GM18909 (cell line): ENCODE measurements at regions not wholly inside any gene's neighbourhood (a gene's known extent, or its start where the extent isn't known, plus 50 kb on each side); places are given as distances from the start of the nearest gene placed in this dataset.
"Not testable (repeated sequence)": the region's sequence is repeated elsewhere in the genome, so short reads cannot be mapped to it uniquely, and the experiment has no call there.

Experiments used
- ATAC-seq: cut with Tn5 transposase; IDR thresholded peaks from one replicate; pipeline ENCODE4 v1.9.1; 2021; ENCODE audit warnings: mild to moderate bottlenecking; ENCODE audit not compliant: unreplicated experiment, poor library complexity

DNA sequence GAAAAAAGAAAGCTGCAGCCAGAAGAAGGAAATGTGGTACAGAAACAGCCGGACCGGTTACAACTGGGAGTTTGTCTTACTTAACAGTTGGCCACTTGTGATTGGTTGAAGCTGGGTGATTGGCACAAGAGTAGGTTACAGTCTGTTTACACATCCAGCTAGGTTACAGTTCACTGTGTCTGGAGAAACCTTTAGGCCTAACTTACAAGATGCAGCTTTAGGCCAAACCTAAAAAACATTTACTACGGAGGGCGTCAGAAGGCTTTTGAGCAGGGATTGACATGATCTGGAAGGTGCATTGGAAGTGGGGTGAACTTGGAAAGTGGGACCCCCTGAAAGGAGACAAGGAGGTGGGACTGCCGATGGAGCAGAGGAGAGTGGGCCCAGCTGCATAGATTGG is 122.3 kb downstream of the BANF2 start:
- no peak for ATAC-seq

GRCh38 chr20:17821606-17822005 is 121.8 kb downstream of the BANF2 start:
- ATAC-seq: not testable (repeated sequence)

GRCh38 chr20:17819395-17820093 is 119.8 kb downstream of the BANF2 start:
- no peak for ATAC-seq

DNA sequence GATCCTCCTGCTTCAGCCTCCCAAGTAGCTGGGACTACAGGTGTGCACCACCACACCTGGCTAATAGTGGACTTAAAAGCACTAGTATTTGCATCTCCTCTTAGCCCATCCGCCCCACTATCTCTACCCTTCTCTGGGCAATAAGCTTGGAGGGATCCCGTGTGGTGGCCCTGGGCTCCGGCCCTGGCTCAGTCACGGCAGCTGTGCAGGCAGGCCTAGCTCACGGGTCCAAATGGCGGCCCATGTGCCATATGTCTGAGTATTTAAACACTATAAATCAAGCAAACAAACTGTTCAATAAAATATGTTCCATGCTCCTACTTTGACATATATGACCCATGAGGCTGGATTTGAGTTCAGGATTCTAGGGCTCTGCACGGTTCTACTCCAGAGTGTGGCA is 118.4 kb downstream of the BANF2 start:
- ATAC-seq: no peak

- ATAC-seq: no peak
Measured at GRCh38 chr20:17816804-17817587, 117.2 kb downstream of the BANF2 start.

DNA sequence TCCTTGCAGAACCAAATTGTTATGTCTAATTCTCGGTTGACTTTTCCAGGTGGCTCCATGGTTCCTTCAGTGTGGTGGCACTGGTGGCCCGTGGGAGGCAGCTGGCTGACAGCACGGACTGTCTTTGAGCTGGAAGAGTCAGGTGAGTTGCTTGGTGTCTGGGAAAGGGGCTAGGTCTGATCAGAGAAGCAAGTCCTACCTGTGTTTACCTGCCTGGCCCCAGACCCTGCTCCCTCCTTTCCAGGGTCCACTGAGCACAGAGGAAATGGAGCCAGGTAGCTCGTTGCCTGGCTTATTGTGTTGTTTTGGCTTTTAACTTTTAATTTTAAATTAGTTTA is 111.8 kb downstream of the BANF2 start:
- no peak for ATAC-seq

DNA sequence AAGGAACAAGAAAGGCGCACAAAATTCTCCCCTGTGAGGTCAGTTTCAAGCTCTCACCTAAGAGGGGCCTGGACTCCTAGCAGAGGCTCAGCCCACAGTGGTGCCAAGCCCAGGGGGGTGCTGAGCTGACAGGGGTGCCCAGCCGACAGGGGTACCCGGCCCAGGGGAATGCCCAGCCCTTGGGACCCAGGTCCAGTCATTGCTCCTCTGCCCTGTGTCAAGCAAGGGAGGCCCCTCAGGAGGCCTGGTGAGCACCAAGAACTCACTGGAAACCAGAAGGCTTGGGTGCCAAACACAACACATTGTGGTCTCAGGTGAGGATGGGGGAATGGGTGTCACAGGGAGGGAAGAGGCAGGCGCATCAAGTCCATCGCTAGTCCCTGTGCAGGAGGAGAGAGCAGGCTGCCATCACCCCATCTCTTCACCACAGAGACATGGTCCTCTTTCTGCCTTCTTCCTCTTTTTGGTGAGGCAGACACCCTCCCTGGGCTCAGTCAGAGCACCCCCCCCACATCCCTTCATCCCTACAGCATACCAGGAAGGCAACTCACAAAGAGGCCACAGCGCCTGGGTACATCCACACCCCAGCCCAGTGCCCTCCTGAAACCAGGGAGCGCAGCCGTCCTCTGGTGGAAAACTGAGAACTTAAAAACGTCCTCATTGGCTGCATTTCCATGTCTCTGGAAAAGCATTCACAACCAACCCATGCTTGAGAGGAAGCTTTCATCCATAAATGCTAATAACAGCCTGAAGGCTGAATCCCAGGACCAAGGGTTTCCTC is 111.3 kb downstream of the BANF2 start:
- no peak for ATAC-seq

- ATAC-seq: no peak
Measured at GRCh38 chr20:17810062-17810631, 110.4 kb downstream of the BANF2 start.

GRCh38 chr20:17809362-17810061 is 109.7 kb downstream of the BANF2 start:
- no peak for ATAC-seq

DNA sequence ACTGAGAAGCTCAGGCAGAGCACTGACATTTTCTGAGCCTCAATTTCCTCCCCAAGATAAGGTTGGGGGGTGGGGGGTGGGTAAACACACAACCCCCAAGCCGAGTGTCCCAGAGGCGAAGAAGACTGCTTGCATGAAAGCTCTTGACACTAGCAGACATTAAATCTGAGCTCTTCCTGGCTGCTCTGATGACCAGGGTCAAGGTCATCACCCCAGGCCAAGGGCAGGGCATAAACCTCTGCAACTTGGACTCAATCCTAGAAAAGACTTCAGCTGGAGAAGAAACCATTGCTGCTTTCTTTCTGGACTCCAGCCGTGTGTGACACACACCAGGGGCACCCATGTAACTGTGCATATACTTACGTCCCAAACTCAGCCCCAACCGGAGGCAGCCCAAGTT is 109.0 kb downstream of the BANF2 start:
- ATAC-seq: no peak

GRCh38 chr20:17808357-17808756 is 108.6 kb downstream of the BANF2 start:
- ATAC-seq: no peak

DNA sequence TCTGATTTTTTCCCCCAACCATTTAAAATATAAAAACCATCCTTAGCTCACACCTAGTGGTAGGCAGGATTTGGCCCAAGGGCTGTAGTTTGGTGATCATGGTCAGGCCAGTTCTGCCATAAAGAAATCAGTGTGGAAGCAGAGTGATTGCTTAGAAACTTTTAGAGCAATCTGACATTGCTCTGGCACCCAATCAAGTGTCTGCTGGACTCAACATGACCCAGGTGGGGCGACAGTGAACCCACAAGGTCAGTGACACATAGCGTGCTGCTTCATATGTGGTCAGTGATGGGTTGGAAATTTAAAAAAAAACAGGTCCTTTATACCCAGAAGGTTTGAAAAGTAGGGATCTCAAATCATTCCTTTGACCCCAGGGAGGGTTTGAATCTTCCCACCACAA is 107.9 kb downstream of the BANF2 start:
- ATAC-seq: no peak

DNA sequence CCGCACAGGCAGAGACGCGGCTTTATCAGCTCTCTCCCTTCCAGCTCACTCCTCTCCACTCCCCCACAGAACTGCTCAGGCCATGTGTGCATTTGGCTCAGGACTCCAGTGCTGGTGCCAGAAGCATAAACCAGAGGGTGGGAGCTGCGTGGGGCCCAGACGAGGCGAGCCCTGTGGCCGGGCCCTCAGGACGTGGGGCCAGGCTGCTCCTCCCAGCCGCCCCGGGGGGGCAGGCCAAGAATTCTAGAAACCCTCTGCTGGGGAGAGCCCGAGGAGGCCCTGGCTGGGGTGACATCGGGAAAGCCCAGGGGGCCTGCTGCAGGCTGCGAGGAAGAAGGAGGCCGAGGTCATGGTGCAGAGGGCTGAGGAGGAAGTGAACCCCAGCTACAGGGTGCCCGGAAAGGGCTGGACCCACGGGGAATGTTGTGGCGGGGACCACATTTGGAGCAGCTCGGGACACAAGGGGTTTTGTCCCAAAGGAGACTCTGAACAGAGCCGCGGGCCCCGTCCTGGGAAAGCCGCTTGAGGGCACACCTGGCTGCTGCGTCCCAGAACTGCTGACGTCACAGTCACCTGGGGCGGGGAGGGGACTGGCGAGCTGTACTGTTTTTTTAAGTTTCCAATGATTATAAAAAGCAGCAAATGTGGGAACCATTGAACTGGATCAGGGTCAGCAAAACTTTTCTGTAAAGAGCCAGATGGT is 107.1 kb downstream of the BANF2 start:
- no peak for ATAC-seq

DNA sequence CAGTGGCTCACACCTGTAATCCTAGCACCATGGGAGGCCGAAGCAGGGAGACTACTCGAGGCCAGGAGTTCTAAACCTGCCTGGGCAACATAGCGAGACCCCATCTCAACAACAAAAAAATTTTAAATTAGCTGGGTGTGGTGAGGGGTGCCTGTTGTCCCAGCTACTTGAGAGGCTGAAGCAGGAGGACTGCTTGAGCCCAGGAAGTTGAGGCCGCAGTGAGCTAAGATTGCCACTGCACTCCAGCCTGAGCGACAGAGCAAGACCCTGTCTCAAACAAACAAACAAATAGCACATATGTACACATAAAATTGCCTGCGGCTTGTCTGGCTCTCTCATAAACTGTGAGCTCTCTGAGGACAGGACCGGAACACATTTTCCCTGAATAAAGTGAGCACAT is 106.3 kb downstream of the BANF2 start:
- ATAC-seq: no peak

GRCh38 chr20:17803765-17804164 is 104.0 kb downstream of the BANF2 start:
- no peak for ATAC-seq

GRCh38 chr20:17799575-17800227 is 99.9 kb downstream of the BANF2 start:
- ATAC-seq: no peak

- ATAC-seq: no peak
Measured at GRCh38 chr20:17798601-17799000, 98.8 kb downstream of the BANF2 start.

DNA sequence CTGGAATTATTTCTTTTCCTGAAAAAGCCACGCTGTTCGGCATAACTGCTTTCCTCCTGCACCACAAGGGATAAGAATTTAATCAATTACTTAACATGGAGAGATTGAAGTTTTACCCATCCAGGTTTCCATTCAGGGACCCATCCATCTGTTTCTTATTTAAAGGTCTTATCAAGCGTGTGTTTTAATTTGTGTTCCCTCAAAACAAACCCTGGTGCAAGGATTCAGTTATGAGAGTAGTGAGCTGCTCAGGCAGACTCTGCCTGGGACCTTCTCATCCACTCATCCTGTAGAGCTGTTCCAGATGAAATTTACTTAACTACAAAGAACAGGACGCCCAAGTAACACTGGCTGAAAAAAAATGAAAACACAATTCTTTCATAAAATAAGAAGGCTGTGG is 97.8 kb downstream of the BANF2 start:
- ATAC-seq: no peak

GRCh38 chr20:17797161-17797560 is 97.4 kb downstream of the BANF2 start:
- no peak for ATAC-seq
